Mucosa of descending colon (tissue), 3 donors: ENCODE measurements at regions not wholly inside any gene's neighbourhood (a gene's known extent, or its start where the extent isn't known, plus 50 kb on each side); places are given as distances from the start of the nearest gene placed in this dataset.
A peak's percentile ranks its signal among the peaks of the same experiment; 100 is the strongest.

Source experiments
- ATAC-seq: fragments of 200-7000 bp; cut with Tn5 transposase; one replicate; pipeline ENCODE4 v1.9.1; 2020; ENCODE audit warnings: mild to moderate bottlenecking, moderate library complexity
- DNase-seq, 3 donors: peaks; one replicate each; pipeline ENCODE4 v3.0.0-alpha.2; 2020
- H3K36me3 ChIP-seq: fragments of 200-600 bp; one replicate; pipeline ENCODE4 v1.8.0; 2021; ENCODE audit warnings: low read depth, mild to moderate bottlenecking
- H3K4me1 ChIP-seq: fragments of 200-600 bp; one replicate; pipeline ENCODE4 v1.8.0; 2021; ENCODE audit warnings: low read depth, mild to moderate bottlenecking
- H3K4me3 ChIP-seq: fragments of 200-600 bp; one replicate; pipeline ENCODE4 v1.8.0; 2021; ENCODE audit warnings: mild to moderate bottlenecking
- H3K9me3 ChIP-seq: fragments of 200-600 bp; one replicate; pipeline ENCODE4 v1.8.0; 2021; ENCODE audit warnings: mild to moderate bottlenecking
- CTCF ChIP-seq: fragments of 200-600 bp; IDR thresholded peaks from one replicate; pipeline ENCODE4 v1.8.0; 2022; ENCODE audit warnings: antibody characterized with exemption, mild to moderate bottlenecking
- intact Hi-C, 2 donors: fragments of 100-400 bp; cut with DNase I in 1 of 2; cut with micrococcal nuclease in 1 of 2; formaldehyde crosslinking; loops; one replicate each; pipeline versions ENCODE4 v1.11.0 to v1.11.1; 2022; cut with DNase I, micrococcal nuclease
- donor health status: DM: no; HTN: no; CAD: no; lungs with moderate emphysema.
- donor health status: DM: no; HTN: no; CAD: no.
- donor health status: DM: no; HTN: yes; CAD: no.

GRCh38 chr1:63717511-63718065, 56.2 kb upstream of the ROR1 start:
- TF ChIP-seq CTCF, result no peak
- ATAC-seq (no peak), DNase-seq (no peak)
- Histone ChIP-seq H3K4me1 (peaks cover 3% of the 10 kb centered on the region), H3K9me3 (no peaks in the 10 kb centered on the region), H3K4me3 (no peak overlapping the region), H3K36me3 (no peaks in the 10 kb centered on the region)
- intact Hi-C loops, result no loop called here

DNA sequence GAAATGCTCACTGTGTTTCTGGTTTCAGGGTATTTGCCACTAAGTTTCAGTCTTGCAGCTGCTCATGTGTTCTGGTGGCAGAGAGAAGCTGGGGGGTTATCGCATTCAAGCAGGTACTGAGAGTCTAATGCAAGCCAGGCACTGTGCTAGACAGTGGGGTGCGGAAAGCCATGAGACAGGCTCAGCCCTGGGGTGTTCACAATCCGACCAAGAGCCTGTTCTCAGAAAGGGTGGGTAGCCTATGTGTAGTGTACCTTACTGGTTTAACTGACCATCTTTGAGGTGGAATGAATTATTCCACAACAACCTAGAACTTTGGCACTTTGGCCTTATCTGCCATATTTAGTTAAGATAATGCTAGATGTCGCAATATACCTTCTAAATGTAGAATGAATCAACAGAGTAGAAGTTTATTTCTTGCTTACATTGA, 55.3 kb upstream of the ROR1 start:
- no peak for DNase-seq
- no peak for TF ChIP-seq CTCF
- H3K9me3 ChIP-seq, result no peaks in the 10 kb centered on the region
- H3K36me3 ChIP-seq, result no peaks in the 10 kb centered on the region
- ATAC-seq, result peak; percentile 25
- intact Hi-C loops, result no loop called here
- peaks cover 3% of the 10 kb centered on the region for H3K4me1 ChIP-seq
- H3K4me3 ChIP-seq, result no peak overlapping the region

DNA sequence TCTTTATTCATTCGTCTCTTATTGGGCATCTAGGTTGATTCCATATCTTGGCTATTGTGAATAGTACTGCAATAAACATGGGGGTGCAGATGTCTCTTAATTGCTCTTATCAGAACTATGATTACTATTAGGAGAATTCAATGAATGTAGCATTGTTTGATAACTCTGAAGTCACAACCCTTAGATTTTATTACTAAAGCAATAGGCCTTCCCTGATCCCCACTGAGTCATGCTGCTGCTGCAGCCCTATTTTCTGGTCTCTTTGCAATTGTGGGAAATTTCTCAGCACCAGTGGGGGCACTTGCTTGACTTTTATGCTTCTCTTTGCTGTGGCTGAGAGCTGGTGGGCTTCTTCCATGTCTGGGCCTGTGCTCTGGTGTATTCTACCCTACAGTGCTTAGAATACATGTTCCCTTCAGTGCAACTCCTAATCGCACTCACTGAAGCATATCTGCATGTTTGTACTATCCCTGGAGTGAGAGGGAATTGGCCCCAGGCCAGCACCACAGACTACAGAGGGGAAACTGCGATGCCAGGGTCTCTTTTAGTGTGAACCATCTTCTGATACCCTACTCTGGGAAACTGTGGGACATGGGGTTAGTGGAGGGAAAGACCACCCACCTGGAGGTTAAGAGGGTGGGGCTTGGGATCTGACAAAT, 52.2 kb upstream of the ROR1 start:
- TF ChIP-seq CTCF, result no peak
- peaks cover 3% of the 10 kb centered on the region for H3K4me1 ChIP-seq
- no peak overlapping the region for H3K4me3 ChIP-seq
- no peak for DNase-seq
- ATAC-seq, result no peak
- H3K9me3 ChIP-seq, result no peaks in the 10 kb centered on the region
- intact Hi-C loops, result no loop called here
- no peaks in the 10 kb centered on the region for H3K36me3 ChIP-seq

DNA sequence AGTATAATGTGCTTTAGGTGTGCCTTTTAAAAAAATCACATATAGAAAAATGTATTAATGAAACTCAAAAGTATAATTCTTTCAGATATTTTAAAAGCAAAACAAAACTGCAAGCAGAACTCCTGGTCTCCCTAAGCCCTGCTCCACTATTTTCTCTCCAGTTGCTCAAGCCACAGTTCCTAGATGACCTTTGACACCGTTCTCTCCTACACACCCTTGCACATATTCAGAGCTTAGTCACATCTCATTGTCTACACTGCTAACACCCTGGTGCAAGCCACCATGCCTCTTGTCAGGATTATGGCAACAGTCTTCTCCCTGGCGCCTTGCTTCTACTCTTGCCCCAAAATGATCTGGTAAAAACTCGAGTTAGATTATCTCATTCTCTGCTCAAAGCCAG, 50.2 kb upstream of the ROR1 start:
- H3K4me1 ChIP-seq, result peaks cover 3% of the 10 kb centered on the region
- H3K36me3 ChIP-seq, result no peaks in the 10 kb centered on the region
- DNase-seq (no peak), ATAC-seq (peak; percentile 81)
- intact Hi-C loops, result no loop called here
- TF ChIP-seq CTCF, result no peak
- H3K4me3 ChIP-seq, result no peak overlapping the region
- no peaks in the 10 kb centered on the region for H3K9me3 ChIP-seq
